Mucosa of gallbladder (tissue), 1 donor: ENCODE measurements at regions not wholly inside any gene's neighbourhood (a gene's known extent, or its start where the extent isn't known, plus 50 kb on each side); places are given as distances from the start of the nearest gene placed in this dataset.

Experiments
- DNase-seq: peaks from one replicate; pipeline ENCODE4 v3.0.0-alpha.2; 2020; ENCODE audit warnings: low spot score
- donor health status: DM: no; HTN: no; CAD: no.

GRCh38 chr14:85254711-85255110 lies 275.2 kb upstream of the FLRT2 start:
- no peak for DNase-seq

- no peak for DNase-seq
Measured at GRCh38 chr14:85257287-85257686, 272.7 kb upstream of the FLRT2 start.

- DNase-seq = no peak
Measured at GRCh38 chr14:85263916-85264675, 265.8 kb upstream of the FLRT2 start.

- DNase-seq = no peak
Measured at GRCh38 chr14:85273099-85273677, 256.8 kb upstream of the FLRT2 start.

GRCh38 chr14:85273952-85274351 lies 256.0 kb upstream of the FLRT2 start:
- DNase-seq = no peak

GRCh38 chr14:85276161-85276978 lies 253.6 kb upstream of the FLRT2 start:
- no peak for DNase-seq

- DNase-seq = no peak
Measured at GRCh38 chr14:85276979-85277228, 253.0 kb upstream of the FLRT2 start.

GRCh38 chr14:85279407-85279806 lies 250.5 kb upstream of the FLRT2 start:
- no peak for DNase-seq

GRCh38 chr14:85280074-85280473 lies 249.9 kb upstream of the FLRT2 start:
- no peak for DNase-seq

GRCh38 chr14:85281921-85282320 lies 248.0 kb upstream of the FLRT2 start:
- DNase-seq = no peak

GRCh38 chr14:85288041-85288440 lies 241.9 kb upstream of the FLRT2 start:
- DNase-seq = no peak

GRCh38 chr14:85291731-85292130 lies 238.2 kb upstream of the FLRT2 start:
- no peak for DNase-seq

- DNase-seq = no peak
Measured at GRCh38 chr14:85293612-85294234, 236.2 kb upstream of the FLRT2 start.

GRCh38 chr14:85295318-85295717 lies 234.6 kb upstream of the FLRT2 start:
- DNase-seq = no peak

GRCh38 chr14:85296456-85297210 lies 233.3 kb upstream of the FLRT2 start:
- no peak for DNase-seq

- no peak for DNase-seq
Measured at GRCh38 chr14:85300107-85300506, 229.8 kb upstream of the FLRT2 start.

- DNase-seq = no peak
Measured at GRCh38 chr14:85301506-85301905, 228.4 kb upstream of the FLRT2 start.

GRCh38 chr14:85306024-85306423 lies 223.9 kb upstream of the FLRT2 start:
- no peak for DNase-seq

- DNase-seq = no peak
Measured at GRCh38 chr14:85308531-85309300, 221.2 kb upstream of the FLRT2 start.

- DNase-seq = no peak
Measured at GRCh38 chr14:85310491-85311272, 219.3 kb upstream of the FLRT2 start.
